ENCODE measurements at regions not wholly inside any gene's neighbourhood (a gene's known extent, or its start where the extent isn't known, plus 50 kb on each side); places are given as distances from the start of the nearest gene placed in this dataset.

DNA sequence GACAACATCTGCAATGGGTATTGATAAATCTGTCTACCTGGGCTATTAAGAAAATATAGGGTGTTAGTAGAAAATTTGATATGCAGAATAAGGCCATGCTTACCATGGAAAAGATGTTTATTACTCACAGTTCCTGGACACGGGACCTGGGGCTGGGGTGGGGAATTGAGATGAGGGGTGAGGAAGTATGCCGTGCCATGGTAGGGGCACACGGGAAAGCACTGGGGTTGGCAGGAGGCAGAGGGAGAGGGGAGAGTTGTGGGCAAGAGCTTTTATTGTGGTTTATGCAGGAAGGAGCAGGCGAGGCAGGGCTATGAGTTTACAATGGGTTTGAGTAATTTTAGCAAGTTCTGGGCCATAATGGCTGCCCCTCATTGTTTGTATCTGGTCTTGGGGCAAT is 493.8 kb downstream of the SIPA1L2 start:
- Histone ChIP-seq H3K27me3 (ENCODE audit: control insufficient read depth, insufficient read depth, low read length) (no peaks in the 10 kb centered on the region), H3K4me3 (ENCODE audit: low read depth, low read length) (no peak overlapping the region), H3K36me3 (ENCODE audit: control insufficient read depth, insufficient read depth, low read length) (no peaks in the 10 kb centered on the region)
- TF ChIP-seq, protein P1, sequence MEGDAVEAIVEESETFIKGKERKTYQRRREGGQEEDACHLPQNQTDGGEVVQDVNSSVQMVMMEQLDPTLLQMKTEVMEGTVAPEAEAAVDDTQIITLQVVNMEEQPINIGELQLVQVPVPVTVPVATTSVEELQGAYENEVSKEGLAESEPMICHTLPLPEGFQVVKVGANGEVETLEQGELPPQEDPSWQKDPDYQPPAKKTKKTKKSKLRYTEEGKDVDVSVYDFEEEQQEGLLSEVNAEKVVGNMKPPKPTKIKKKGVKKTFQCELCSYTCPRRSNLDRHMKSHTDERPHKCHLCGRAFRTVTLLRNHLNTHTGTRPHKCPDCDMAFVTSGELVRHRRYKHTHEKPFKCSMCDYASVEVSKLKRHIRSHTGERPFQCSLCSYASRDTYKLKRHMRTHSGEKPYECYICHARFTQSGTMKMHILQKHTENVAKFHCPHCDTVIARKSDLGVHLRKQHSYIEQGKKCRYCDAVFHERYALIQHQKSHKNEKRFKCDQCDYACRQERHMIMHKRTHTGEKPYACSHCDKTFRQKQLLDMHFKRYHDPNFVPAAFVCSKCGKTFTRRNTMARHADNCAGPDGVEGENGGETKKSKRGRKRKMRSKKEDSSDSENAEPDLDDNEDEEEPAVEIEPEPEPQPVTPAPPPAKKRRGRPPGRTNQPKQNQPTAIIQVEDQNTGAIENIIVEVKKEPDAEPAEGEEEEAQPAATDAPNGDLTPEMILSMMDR (IDR thresholded peaks at IDR 0.05; ENCODE audit: insufficient read depth, low read length, severe bottlenecking) = no peak
- FAIRE-seq = no peak
- no peak for DNase-seq (ENCODE audit: low read depth)

DNA sequence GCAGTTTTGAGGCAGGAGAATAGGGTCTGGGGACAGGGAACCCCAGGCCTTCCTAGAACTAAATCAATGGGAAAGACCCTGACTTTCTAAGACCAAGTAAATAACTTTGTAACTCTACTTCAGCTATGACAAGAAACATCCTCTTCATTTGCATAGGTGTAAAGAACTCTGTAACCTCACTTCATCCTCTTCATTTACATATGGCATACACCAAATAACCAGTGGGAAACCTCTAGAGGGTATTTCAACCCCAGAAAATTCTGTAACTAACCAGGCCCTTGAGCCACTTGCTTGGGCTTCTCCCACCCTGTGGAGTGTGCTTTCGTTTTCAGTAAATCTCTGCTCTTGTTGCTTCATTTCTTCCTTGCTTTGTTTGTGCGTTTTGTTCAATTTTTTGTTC is 495.6 kb downstream of the SIPA1L2 start:
- H3K4me3 ChIP-seq (ENCODE audit: low read depth, low read length) = no peak overlapping the region
- TF ChIP-seq, protein P1 (IDR thresholded peaks at IDR 0.05; ENCODE audit: insufficient read depth, low read length, severe bottlenecking) = no peak
- FAIRE-seq = no peak

DNA sequence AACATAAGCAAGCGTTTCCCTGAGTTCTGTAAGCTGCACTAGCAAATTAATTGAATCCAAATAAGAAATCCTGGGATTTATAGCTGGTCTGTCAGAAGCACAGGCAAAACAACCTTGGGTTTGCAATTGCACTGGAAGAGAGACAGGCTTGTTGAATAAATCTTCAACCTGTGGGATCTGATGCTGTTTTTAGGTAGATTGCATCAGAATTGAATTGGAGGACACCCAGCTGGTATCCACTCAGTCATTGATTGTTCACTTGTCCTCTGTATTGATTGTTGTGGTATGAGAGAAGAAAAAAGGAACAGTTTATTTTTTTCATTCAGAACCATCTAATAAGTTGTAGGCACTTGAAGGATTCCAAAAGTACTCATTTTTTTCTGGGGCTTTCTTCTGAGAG is 497.4 kb downstream of the SIPA1L2 start:
- no peak overlapping the region for H3K4me3 ChIP-seq (ENCODE audit: low read depth, low read length)
- H3K27me3 ChIP-seq (ENCODE audit: control insufficient read depth, insufficient read depth, low read length) = no peaks in the 10 kb centered on the region
- FAIRE-seq (no peak), DNase-seq (ENCODE audit: low read depth) (no peak)
- TF ChIP-seq, protein P1 (IDR thresholded peaks at IDR 0.05; ENCODE audit: insufficient read depth, low read length, severe bottlenecking) = no peak
- no peaks in the 10 kb centered on the region for H3K36me3 ChIP-seq (ENCODE audit: control insufficient read depth, insufficient read depth, low read length)

More for the DNA sequence above, 495.6 kb downstream of the SIPA1L2 start:
- no peaks in the 10 kb centered on the region for H3K27me3 ChIP-seq (ENCODE audit: control insufficient read depth, insufficient read depth, low read length)
- no peaks in the 10 kb centered on the region for H3K36me3 ChIP-seq (ENCODE audit: control insufficient read depth, insufficient read depth, low read length)
- DNase-seq (ENCODE audit: low read depth) = no peak

DNA sequence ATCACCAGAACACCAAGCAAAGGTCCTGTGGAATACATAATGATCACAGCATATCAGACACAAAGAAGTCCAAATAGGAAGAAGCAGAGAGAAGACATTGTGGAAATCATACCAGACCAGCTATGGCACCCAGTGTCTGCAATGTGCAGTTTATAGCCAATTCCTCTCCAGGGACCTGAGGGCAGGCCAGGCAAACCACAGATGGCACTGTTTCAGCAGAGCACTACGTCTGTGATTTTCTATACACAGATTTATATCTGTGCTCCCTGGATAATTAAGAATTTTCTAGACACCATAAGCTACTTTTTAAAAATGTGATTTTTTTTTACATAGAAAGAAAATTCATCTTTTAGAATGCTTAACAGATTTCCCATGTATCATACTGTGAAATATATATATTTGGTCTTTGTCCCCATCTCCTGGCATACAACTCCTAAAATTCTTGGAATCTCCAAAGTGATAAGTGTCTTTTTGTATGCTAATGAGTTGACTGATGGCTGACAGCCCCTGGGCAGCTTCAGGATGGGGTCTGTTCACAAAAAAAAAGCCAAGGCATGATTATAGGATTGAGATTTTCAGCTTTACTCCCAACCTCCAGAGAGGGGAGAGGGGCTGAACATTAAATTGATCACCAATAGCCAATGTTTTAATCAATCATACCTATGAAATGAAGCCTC is 498.1 kb downstream of the SIPA1L2 start:
- DNase-seq (ENCODE audit: low read depth) (no peak), FAIRE-seq (no peak)
- TF ChIP-seq, protein P1 (IDR thresholded peaks at IDR 0.05; ENCODE audit: insufficient read depth, low read length, severe bottlenecking) = no peak
- Histone ChIP-seq H3K36me3 (ENCODE audit: control insufficient read depth, insufficient read depth, low read length) (no peaks in the 10 kb centered on the region), H3K4me3 (ENCODE audit: low read depth, low read length) (no peak overlapping the region), H3K27me3 (ENCODE audit: control insufficient read depth, insufficient read depth, low read length) (no peaks in the 10 kb centered on the region)

DNA sequence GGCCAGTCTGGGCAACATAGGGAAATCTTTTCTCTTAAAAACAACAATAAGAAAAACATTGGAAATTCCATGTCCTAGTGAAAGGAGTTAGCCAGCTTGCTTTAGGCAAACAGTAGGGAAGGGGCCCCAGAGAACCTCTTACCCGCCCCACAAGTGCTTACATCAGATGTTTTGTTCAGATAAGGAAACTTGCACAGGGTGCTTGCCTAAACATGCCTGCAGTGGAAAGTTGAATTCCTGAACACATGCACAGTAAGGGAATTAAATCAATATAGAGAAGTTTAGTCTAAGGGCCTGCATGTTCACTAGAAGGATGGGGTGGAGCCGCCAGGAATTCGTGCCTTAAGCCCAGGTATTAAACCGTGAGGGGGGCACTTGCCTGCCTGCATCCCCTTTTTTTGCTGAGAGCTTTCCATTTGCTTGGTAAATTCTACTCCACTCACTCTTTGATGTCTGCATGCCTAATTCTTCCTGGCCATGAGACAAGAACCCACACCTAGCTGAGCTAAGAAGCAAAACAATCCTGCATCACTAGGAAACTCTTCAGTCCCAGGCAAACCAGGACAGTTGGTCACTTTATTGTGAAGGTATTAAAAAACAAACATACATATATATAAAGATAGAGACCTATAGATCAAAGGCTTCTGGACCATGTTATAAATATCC is 499.0 kb downstream of the SIPA1L2 start:
- FAIRE-seq (no peak), DNase-seq (ENCODE audit: low read depth) (peak; percentile 91)
- TF ChIP-seq, protein P1 (IDR thresholded peaks at IDR 0.05; ENCODE audit: insufficient read depth, low read length, severe bottlenecking) = no peak
- Histone ChIP-seq H3K27me3 (ENCODE audit: control insufficient read depth, insufficient read depth, low read length) (no peaks in the 10 kb centered on the region), H3K4me3 (ENCODE audit: low read depth, low read length) (no peak overlapping the region), H3K36me3 (ENCODE audit: control insufficient read depth, insufficient read depth, low read length) (no peaks in the 10 kb centered on the region)
